Bronchial epithelial cell (primary cell): ENCODE measurements at regions not wholly inside any gene's neighbourhood (a gene's known extent, or its start where the extent isn't known, plus 50 kb on each side); places are given as distances from the start of the nearest gene placed in this dataset.

Experiments used
- DNase-seq: peaks from one replicate; pipeline ENCODE4 v3.0.0-alpha.2; 2010; ENCODE audit warnings: low read depth
- FAIRE-seq: peaks from 2 replicates; lab custom pipeline; 2011; peaks lifted over from hg19 to GRCh38; lab: Jason Lieb, UNC
- H3K27me3 ChIP-seq: 2 replicates; pipeline ENCODE4 v1.5.1; 2011; ENCODE audit warnings: low read length; ENCODE audit not compliant: control insufficient read depth, insufficient read depth
- H3K36me3 ChIP-seq: 2 replicates; pipeline ENCODE4 v1.5.1; 2011; ENCODE audit warnings: low read length; ENCODE audit not compliant: control insufficient read depth, insufficient read depth
- H3K4me3 ChIP-seq: 2 replicates; pipeline ENCODE4 v1.5.1; 2011; ENCODE audit warnings: mild to moderate bottlenecking, low read depth, low read length, control low read depth
- TF ChIP-seq, protein P1 (sequence below): IDR thresholded peaks from 2 replicates; pipeline ENCODE4 v1.5.1; 2011; ENCODE audit warnings: mild to moderate bottlenecking, moderate library complexity, low read length, control low read depth, inconsistent platforms; ENCODE audit not compliant: insufficient read depth, severe bottlenecking

GRCh38 chr11:106470230-106470629 is 392.8 kb downstream of the AASDHPPT start:
- FAIRE-seq (no peak), DNase-seq (no peak)
- TF ChIP-seq, protein P1, sequence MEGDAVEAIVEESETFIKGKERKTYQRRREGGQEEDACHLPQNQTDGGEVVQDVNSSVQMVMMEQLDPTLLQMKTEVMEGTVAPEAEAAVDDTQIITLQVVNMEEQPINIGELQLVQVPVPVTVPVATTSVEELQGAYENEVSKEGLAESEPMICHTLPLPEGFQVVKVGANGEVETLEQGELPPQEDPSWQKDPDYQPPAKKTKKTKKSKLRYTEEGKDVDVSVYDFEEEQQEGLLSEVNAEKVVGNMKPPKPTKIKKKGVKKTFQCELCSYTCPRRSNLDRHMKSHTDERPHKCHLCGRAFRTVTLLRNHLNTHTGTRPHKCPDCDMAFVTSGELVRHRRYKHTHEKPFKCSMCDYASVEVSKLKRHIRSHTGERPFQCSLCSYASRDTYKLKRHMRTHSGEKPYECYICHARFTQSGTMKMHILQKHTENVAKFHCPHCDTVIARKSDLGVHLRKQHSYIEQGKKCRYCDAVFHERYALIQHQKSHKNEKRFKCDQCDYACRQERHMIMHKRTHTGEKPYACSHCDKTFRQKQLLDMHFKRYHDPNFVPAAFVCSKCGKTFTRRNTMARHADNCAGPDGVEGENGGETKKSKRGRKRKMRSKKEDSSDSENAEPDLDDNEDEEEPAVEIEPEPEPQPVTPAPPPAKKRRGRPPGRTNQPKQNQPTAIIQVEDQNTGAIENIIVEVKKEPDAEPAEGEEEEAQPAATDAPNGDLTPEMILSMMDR, result no peak
- Histone ChIP-seq H3K27me3 (no peaks in the 10 kb centered on the region), H3K36me3 (no peaks in the 10 kb centered on the region), H3K4me3 (no peak overlapping the region)

DNA sequence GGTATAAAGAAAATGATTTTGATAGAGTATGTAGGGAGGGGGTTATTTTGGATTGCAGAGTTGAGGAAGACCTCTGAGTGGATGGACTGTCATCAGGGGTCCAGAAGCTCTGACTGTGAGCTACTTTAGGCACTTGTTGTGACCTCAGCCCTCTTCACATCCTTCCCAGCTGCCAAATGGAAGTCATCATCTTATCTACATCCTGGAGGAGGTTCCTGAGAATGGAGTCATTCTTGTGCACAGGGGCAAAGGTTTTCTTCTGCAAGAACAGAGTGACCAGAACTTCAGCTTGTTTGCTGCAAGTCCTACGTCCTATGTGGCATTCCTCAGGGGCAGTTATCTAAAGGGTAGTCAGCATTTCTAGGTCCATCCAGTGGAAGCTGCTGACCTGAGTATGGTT is 393.8 kb downstream of the AASDHPPT start:
- Histone ChIP-seq H3K27me3 (no peaks in the 10 kb centered on the region), H3K36me3 (no peaks in the 10 kb centered on the region), H3K4me3 (no peak overlapping the region)
- TF ChIP-seq, protein P1, result no peak
- FAIRE-seq (no peak), DNase-seq (no peak)

DNA sequence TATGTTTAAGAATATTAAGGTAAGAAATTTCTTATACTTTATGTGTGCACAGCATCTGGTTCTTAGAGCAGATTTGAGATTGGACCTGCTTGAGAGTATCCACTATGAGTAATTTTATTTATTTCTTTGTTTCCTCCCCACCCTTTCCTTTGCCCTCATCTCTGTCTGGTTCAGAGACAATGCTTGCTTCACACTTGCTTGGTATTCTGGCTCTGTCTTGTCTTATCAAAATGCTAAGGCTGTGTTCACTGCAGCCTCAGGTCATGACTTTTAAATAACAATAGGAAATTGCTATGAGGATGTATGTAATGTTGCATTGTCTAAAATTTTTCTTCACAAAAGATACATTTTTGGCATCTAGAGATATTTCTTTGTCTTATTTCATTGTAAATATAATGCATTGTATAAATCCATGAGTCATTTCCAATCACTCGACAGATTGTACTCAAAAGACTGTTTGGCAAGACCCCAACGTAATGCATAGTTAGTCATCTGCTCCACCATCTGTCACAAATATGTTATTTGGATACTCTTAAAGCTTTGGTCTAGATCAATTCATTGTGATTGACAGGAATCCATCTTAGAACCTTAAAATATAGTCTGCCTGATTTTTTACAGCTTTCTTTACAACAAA is 395.7 kb downstream of the AASDHPPT start:
- TF ChIP-seq, protein P1, result no peak
- FAIRE-seq (no peak), DNase-seq (peak; percentile 77)
- H3K36me3 ChIP-seq, result no peaks in the 10 kb centered on the region
- no peak overlapping the region for H3K4me3 ChIP-seq
- no peaks in the 10 kb centered on the region for H3K27me3 ChIP-seq

GRCh38 chr11:106474274-106474673 is 396.8 kb downstream of the AASDHPPT start:
- no peak for FAIRE-seq
- H3K4me3 ChIP-seq, result no peak overlapping the region

DNA sequence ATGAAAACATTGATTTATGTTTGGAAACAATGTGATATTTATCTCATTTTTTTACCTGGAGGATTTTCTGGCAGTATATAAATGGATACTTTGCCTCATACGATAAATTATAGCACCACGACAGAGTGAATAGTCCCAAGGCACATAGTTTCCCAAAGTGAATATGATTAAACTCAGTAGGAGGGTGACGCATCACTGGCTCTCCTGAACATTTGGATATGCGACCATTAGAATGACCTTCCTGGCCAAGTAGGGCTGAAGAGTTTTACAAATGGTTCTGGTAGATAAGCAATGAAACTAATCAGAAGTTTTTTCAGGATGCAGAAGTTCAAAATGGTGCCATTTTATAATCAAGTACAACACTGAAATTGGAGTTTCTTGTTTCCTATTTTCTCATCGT is 397.7 kb downstream of the AASDHPPT start:
- DNase-seq (no peak), FAIRE-seq (no peak)
- Histone ChIP-seq H3K36me3 (no peaks in the 10 kb centered on the region), H3K4me3 (no peak overlapping the region), H3K27me3 (no peaks in the 10 kb centered on the region)
- TF ChIP-seq, protein P1, result no peak

More at GRCh38 chr11:106474274-106474673, 396.8 kb downstream of the AASDHPPT start:
- no peaks in the 10 kb centered on the region for H3K36me3 ChIP-seq
- no peaks in the 10 kb centered on the region for H3K27me3 ChIP-seq
- TF ChIP-seq, protein P1, result no peak
- no peak for DNase-seq

- FAIRE-seq (no peak), DNase-seq (no peak)
- TF ChIP-seq, protein P1, result no peak
- Histone ChIP-seq H3K27me3 (no peaks in the 10 kb centered on the region), H3K36me3 (no peaks in the 10 kb centered on the region), H3K4me3 (no peak overlapping the region)
These were observed 400.3 kb downstream of the AASDHPPT start for GRCh38 chr11:106477776-106478175.
